ENCODE measurements at regions not wholly inside any gene's neighbourhood (a gene's known extent, or its start where the extent isn't known, plus 50 kb on each side); places are given as distances from the start of the nearest gene placed in this dataset.

DNA sequence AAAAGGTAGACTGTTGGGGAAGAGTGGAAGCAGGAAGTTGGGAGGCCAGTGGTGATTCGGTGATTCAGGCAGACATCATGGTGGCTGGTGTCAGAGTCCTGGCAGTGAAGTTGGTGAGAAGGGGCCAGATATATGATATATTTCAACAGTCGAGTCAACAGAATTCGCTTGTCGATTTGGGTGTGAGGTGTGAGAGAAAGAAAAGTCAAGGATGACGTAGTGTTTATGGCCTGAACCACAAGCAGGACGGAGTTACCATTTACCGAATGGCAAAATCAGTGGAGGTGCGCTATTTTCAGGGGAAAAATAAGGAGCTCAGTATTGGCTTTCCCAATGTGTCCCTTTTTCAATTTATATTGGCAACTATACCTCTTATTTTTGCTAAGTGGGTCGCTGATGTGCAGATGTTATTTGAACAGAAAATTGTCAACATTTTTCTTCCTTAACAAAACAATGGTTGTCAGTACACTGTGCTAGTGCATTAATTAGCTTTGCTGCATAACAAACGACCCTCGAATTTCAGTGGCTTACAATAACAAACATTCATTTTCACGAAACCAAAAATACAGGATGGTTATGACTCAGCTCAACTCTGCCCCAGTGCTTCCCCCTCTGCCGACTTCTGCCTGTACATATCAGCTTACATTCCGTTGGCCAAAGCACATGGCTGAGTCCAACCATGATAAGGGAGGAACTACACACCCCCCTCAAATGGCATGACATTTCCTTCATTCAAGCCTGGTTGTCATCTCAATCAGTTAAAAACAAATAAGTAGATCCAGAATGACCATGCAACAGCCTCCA lies 255.0 kb upstream of the ZFP64 start:
- TF ChIP-seq POLR2AphosphoS5 (IDR thresholded peaks at IDR 0.05; ENCODE audit: borderline replicate concordance, low read depth, low read length): no peak
- no peak for TF ChIP-seq EZH2 (IDR thresholded peaks at IDR 0.05)

All from SK-N-MC (cell line).